ENCODE measurements at regions not wholly inside any gene's neighbourhood (a gene's known extent, or its start where the extent isn't known, plus 50 kb on each side); places are given as distances from the start of the nearest gene placed in this dataset.

DNA sequence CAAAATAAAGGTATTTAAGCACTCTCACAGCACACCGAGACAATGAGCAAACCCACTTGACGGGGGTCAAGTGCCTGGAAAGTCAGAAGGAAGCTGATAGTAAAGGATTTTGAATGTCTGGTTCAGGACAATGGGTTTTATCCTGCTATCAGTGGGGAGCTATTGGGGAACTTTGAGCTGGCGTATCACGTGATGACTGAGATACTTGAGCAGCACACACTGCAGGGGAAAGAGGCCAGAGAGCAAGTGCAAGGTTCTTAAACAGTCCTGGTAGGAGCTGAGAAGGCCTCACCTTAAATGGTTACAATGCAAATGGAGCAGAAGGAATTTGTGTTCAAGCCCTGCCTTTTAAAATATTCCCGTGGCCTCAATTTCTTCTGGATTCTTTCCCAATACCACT lies 225.3 kb downstream of the LACC1 start:
- no peak for DNase-seq (ENCODE audit: low spot score)
- peak overlapping the region; percentile 26 to 44 for H3K27ac ChIP-seq
- no peaks in the 10 kb centered on the region for H3K27me3 ChIP-seq
- H3K4me3 ChIP-seq = no peak overlapping the region
- no peaks in the 10 kb centered on the region for H3K9me3 ChIP-seq
- no peak for TF ChIP-seq CTCF (IDR thresholded peaks at IDR 0.05)
- H3K36me3 ChIP-seq = no peaks in the 10 kb centered on the region
- H3K4me1 ChIP-seq = peaks cover 0 to 49% of the 10 kb centered on the region in 2 donors

- peak; percentile 65 for DNase-seq (ENCODE audit: low spot score)
- peak overlapping the region; percentile 72 to 76 for H3K27ac ChIP-seq
- no peak for TF ChIP-seq CTCF (IDR thresholded peaks at IDR 0.05)
- no peaks in the 10 kb centered on the region for H3K27me3 ChIP-seq
- H3K4me1 ChIP-seq = peaks cover 0 to 49% of the 10 kb centered on the region in 2 donors
- no peaks in the 10 kb centered on the region for H3K36me3 ChIP-seq
- H3K4me3 ChIP-seq = no peak overlapping the region
- H3K9me3 ChIP-seq = no peaks in the 10 kb centered on the region
Observed at GRCh38 chr13:44106266-44107152, 226.8 kb downstream of the LACC1 start.

- Histone ChIP-seq H3K27me3 (no peaks in the 10 kb centered on the region), H3K4me1 (peaks cover 0 to 49% of the 10 kb centered on the region in 2 donors), H3K4me3 (no peak overlapping the region), H3K36me3 (no peaks in the 10 kb centered on the region), H3K9me3 (no peaks in the 10 kb centered on the region), H3K27ac (peak overlapping the region; percentile 72 to 76)
- DNase-seq (ENCODE audit: low spot score) = no peak
- TF ChIP-seq CTCF (IDR thresholded peaks at IDR 0.05) = no peak
Observed at GRCh38 chr13:44107357-44108121, 227.8 kb downstream of the LACC1 start.

DNA sequence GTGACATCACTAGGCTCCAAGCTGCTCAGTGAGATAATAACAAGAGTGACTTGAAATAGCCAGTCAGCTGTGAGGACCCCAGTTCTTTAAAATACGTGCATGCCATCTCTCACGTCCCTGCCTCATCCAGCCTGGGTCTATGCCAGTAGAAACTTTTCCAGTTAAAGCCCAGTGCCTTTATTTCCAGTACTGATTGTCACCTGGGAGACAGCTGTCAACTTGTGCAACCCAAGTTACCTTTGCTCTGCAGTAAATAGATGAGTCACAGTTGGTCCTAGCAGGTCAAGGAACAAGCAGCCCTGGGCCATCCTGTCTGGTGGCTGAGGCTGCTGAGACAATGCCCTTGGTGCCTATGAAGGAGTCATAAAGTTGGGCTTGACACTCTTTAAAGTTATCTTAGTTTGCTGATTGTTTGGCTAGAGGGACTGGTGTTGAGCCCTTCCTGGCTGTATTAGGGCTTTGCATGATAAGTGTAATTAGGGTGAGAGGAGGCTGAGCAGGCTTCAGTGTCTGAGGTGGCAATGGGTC lies 228.7 kb downstream of the LACC1 start:
- no peaks in the 10 kb centered on the region for H3K9me3 ChIP-seq
- no peaks in the 10 kb centered on the region for H3K27me3 ChIP-seq
- H3K4me3 ChIP-seq = no peak overlapping the region
- H3K27ac ChIP-seq = peak overlapping the region; percentile 72 to 76
- peaks cover 0 to 49% of the 10 kb centered on the region in 2 donors for H3K4me1 ChIP-seq
- DNase-seq (ENCODE audit: low spot score) = peak; percentile 75
- no peaks in the 10 kb centered on the region for H3K36me3 ChIP-seq
- no peak for TF ChIP-seq CTCF (IDR thresholded peaks at IDR 0.05)

- no peak overlapping the region for H3K27ac ChIP-seq
- H3K27me3 ChIP-seq = no peaks in the 10 kb centered on the region
- H3K36me3 ChIP-seq = no peaks in the 10 kb centered on the region
- no peak overlapping the region for H3K4me3 ChIP-seq
- no peak for TF ChIP-seq CTCF (IDR thresholded peaks at IDR 0.05)
- DNase-seq (ENCODE audit: low spot score) = no peak
- peaks cover 0 to 42% of the 10 kb centered on the region in 2 donors for H3K4me1 ChIP-seq
- H3K9me3 ChIP-seq = no peaks in the 10 kb centered on the region
Observed at GRCh38 chr13:44110091-44110621, 230.5 kb downstream of the LACC1 start.
